H1 (cell line): ENCODE measurements at regions not wholly inside any gene's neighbourhood (a gene's known extent, or its start where the extent isn't known, plus 50 kb on each side); places are given as distances from the start of the nearest gene placed in this dataset.

Experiments used
- CBX8 ChIP-seq: fragments of 300-800, 300-1000 bp; sonication (generic); IDR thresholded peaks from 2 replicates; pipeline ENCODE4 v1.7.1; 2016; ENCODE audit warnings: low read depth, low read length, borderline replicate concordance
- CTBP2 ChIP-seq: IDR thresholded peaks from 2 replicates; pipeline ENCODE4 v1.7.0; 2011; ENCODE audit warnings: borderline replicate concordance, mild to moderate bottlenecking, moderate library complexity, mixed read lengths, low read length; ENCODE audit not compliant: insufficient read depth, insufficient read length
- EGR1 ChIP-seq: IDR thresholded peaks from 2 replicates; pipeline ENCODE4 v1.6.1; 2011; ENCODE audit warnings: low read depth, low read length, borderline replicate concordance
- SIX5 ChIP-seq: IDR thresholded peaks from 2 replicates; pipeline ENCODE4 v1.6.1; 2011; ENCODE audit warnings: mild to moderate bottlenecking, low read depth, low read length
- TF ChIP-seq, protein P1 (sequence below): fragments of 300-600 bp; sonication (generic); IDR thresholded peaks from 2 replicates; pipeline ENCODE4 v1.7.1; 2012; ENCODE audit warnings: low read length, moderate library complexity, mild to moderate bottlenecking, inconsistent platforms; ENCODE audit not compliant: insufficient replicate concordance

DNA sequence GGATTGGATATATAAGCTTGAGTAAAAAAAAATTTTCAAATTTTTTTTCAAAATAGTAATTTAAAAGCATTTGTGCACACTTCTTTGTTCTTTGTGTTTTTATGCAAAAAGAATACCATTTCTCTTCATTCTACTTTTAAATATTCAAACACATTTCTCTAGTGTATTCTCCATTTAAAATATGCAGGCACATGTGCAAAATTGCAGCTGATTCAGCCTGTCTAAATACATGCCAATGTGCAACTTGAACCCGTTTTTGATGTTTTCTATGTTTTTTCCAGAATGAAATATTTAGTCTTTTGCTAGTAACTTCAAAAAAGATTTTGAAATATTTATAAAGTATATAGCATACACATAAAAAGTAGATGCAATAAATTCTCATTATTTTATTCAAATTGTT, 411.8 kb downstream of the MMUT start (continued):
- TF ChIP-seq, protein P1, sequence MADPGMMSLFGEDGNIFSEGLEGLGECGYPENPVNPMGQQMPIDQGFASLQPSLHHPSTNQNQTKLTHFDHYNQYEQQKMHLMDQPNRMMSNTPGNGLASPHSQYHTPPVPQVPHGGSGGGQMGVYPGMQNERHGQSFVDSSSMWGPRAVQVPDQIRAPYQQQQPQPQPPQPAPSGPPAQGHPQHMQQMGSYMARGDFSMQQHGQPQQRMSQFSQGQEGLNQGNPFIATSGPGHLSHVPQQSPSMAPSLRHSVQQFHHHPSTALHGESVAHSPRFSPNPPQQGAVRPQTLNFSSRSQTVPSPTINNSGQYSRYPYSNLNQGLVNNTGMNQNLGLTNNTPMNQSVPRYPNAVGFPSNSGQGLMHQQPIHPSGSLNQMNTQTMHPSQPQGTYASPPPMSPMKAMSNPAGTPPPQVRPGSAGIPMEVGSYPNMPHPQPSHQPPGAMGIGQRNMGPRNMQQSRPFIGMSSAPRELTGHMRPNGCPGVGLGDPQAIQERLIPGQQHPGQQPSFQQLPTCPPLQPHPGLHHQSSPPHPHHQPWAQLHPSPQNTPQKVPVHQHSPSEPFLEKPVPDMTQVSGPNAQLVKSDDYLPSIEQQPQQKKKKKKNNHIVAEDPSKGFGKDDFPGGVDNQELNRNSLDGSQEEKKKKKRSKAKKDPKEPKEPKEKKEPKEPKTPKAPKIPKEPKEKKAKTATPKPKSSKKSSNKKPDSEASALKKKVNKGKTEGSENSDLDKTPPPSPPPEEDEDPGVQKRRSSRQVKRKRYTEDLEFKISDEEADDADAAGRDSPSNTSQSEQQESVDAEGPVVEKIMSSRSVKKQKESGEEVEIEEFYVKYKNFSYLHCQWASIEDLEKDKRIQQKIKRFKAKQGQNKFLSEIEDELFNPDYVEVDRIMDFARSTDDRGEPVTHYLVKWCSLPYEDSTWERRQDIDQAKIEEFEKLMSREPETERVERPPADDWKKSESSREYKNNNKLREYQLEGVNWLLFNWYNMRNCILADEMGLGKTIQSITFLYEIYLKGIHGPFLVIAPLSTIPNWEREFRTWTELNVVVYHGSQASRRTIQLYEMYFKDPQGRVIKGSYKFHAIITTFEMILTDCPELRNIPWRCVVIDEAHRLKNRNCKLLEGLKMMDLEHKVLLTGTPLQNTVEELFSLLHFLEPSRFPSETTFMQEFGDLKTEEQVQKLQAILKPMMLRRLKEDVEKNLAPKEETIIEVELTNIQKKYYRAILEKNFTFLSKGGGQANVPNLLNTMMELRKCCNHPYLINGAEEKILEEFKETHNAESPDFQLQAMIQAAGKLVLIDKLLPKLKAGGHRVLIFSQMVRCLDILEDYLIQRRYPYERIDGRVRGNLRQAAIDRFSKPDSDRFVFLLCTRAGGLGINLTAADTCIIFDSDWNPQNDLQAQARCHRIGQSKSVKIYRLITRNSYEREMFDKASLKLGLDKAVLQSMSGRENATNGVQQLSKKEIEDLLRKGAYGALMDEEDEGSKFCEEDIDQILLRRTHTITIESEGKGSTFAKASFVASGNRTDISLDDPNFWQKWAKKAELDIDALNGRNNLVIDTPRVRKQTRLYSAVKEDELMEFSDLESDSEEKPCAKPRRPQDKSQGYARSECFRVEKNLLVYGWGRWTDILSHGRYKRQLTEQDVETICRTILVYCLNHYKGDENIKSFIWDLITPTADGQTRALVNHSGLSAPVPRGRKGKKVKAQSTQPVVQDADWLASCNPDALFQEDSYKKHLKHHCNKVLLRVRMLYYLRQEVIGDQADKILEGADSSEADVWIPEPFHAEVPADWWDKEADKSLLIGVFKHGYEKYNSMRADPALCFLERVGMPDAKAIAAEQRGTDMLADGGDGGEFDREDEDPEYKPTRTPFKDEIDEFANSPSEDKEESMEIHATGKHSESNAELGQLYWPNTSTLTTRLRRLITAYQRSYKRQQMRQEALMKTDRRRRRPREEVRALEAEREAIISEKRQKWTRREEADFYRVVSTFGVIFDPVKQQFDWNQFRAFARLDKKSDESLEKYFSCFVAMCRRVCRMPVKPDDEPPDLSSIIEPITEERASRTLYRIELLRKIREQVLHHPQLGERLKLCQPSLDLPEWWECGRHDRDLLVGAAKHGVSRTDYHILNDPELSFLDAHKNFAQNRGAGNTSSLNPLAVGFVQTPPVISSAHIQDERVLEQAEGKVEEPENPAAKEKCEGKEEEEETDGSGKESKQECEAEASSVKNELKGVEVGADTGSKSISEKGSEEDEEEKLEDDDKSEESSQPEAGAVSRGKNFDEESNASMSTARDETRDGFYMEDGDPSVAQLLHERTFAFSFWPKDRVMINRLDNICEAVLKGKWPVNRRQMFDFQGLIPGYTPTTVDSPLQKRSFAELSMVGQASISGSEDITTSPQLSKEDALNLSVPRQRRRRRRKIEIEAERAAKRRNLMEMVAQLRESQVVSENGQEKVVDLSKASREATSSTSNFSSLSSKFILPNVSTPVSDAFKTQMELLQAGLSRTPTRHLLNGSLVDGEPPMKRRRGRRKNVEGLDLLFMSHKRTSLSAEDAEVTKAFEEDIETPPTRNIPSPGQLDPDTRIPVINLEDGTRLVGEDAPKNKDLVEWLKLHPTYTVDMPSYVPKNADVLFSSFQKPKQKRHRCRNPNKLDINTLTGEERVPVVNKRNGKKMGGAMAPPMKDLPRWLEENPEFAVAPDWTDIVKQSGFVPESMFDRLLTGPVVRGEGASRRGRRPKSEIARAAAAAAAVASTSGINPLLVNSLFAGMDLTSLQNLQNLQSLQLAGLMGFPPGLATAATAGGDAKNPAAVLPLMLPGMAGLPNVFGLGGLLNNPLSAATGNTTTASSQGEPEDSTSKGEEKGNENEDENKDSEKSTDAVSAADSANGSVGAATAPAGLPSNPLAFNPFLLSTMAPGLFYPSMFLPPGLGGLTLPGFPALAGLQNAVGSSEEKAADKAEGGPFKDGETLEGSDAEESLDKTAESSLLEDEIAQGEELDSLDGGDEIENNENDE = no peak
- TF ChIP-seq SIX5 (no peak), EGR1 (no peak), CTBP2 (no peak), CBX8 (no peak)
